ENCODE measurements at regions not wholly inside any gene's neighbourhood (a gene's known extent, or its start where the extent isn't known, plus 50 kb on each side); places are given as distances from the start of the nearest gene placed in this dataset.
"Not testable (repeated sequence)": the region's sequence is repeated elsewhere in the genome, so short reads cannot be mapped to it uniquely, and the experiment has no call there.

DNA sequence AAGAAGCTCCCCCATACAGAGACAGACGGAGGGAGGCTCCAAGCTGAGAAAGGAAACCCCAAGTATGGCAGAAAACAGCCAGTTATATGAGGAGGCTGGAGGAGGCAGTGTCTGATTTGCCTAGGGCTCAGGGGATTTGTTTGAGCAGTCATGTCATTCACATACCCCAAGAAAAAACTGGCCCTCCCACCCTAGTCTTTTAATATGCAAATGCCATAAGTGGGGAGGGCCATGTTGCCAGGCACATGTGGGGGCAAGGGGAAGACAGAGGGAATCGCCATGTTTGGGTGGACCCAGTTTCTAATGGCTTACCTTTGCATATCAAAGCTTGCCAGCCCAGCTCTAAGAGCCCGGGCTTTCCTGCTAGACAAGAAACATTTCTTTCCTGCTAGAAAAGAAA is 1163.8 kb downstream of the TAF11L14 start:
- ChIA-PET POLR2A (no interaction called here), CTCF (no interaction called here)
- 100% methylated on average over 2 of the region's 3 CpGs for WGBS (ENCODE audit: insufficient coverage)
- no peaks in the 10 kb centered on the region for H3K36me3 ChIP-seq (ENCODE audit: control insufficient read depth in 4 of 4, insufficient read depth in 4 of 4, low read length in 3 of 4)
- DNase-seq, result no peak
- H3K27me3 ChIP-seq (replicated peaks in 2 of 5; ENCODE audit: control insufficient read depth in 4 of 5, insufficient read depth in 5 of 5, low read length in 4 of 5), result no peaks in the 10 kb centered on the region
- no peak overlapping the region for H3K4me3 ChIP-seq (ENCODE audit: control insufficient read depth in 1 of 7, extremely low read depth in 1 of 7, insufficient read depth in 4 of 7, low read depth in 2 of 7, low read length in 6 of 7)
- H3K4me1 ChIP-seq (ENCODE audit: control extremely low read depth in 1 of 4, control insufficient read depth in 4 of 4, insufficient read depth in 4 of 4, low read length in 3 of 4), result no peaks in the 10 kb centered on the region
- H3K9me3 ChIP-seq (ENCODE audit: control extremely low read depth in 1 of 5, control insufficient read depth in 4 of 5, insufficient read depth in 2 of 5, low read depth in 1 of 5, low read length in 4 of 5), result no peaks in the 10 kb centered on the region
- H3K27ac ChIP-seq (ENCODE audit: insufficient read depth in 1 of 2, low read depth in 1 of 2, low read length in 2 of 2, poor library complexity in 1 of 2, severe bottlenecking in 2 of 2), result no peak overlapping the region

DNA sequence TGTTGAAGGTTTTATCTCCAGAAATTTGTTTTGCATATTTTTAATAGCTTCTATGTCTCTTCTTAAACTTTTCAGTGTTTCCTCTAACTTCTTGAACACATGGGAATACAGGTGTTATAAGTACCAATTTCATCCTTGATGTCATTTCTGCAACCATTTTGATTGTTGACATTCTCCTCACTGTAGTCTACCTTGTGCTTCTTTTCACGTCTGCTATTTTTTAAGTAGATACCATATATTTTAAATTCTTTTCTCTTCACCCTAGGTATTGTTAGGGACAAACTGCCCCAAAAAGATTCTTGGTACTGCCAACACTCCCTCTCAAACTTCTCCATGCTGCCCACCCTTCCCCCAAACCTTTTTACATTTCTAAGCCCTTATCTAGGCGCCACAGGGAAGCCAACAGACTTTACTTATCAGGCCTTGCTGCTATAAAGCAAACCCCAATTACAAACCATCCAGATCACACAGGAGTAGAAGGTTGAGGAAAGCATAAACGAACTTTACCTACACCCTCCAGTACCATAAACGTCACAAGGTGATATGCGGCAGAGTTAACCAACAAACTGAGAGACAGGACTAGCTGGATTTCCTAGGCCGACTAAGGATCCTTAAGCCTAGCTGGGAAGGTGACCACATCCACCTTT is 1165.3 kb downstream of the TAF11L14 start:
- no peaks in the 10 kb centered on the region for H3K27me3 ChIP-seq (replicated peaks in 2 of 5; ENCODE audit: control insufficient read depth in 4 of 5, insufficient read depth in 5 of 5, low read length in 4 of 5)
- 100% methylated on average over 2 of the region's 6 CpGs for WGBS (ENCODE audit: insufficient coverage)
- H3K27ac ChIP-seq (ENCODE audit: insufficient read depth in 1 of 2, low read depth in 1 of 2, low read length in 2 of 2, poor library complexity in 1 of 2, severe bottlenecking in 2 of 2), result no peak overlapping the region
- no peaks in the 10 kb centered on the region for H3K4me1 ChIP-seq (ENCODE audit: control extremely low read depth in 1 of 4, control insufficient read depth in 4 of 4, insufficient read depth in 4 of 4, low read length in 3 of 4)
- DNase-seq, result peak in 1 of 3 donors; percentile 10
- POLR2A ChIA-PET, result no interaction called here
- no peak overlapping the region for H3K4me3 ChIP-seq (ENCODE audit: control insufficient read depth in 1 of 7, extremely low read depth in 1 of 7, insufficient read depth in 4 of 7, low read depth in 2 of 7, low read length in 6 of 7)
- CTCF ChIA-PET, result no interaction called here
- H3K9me3 ChIP-seq (ENCODE audit: control extremely low read depth in 1 of 5, control insufficient read depth in 4 of 5, insufficient read depth in 2 of 5, low read depth in 1 of 5, low read length in 4 of 5), result no peaks in the 10 kb centered on the region
- H3K36me3 ChIP-seq (ENCODE audit: control insufficient read depth in 4 of 4, insufficient read depth in 4 of 4, low read length in 3 of 4), result no peaks in the 10 kb centered on the region

GRCh38 chr5:18800293-18801025 is 1166.2 kb downstream of the TAF11L14 start:
- CTCF ChIA-PET, result no interaction called here
- no peaks in the 10 kb centered on the region for H3K27me3 ChIP-seq (replicated peaks in 2 of 5; ENCODE audit: control insufficient read depth in 4 of 5, insufficient read depth in 5 of 5, low read length in 4 of 5)
- peak in 1 of 3 donors; percentile 6 for DNase-seq
- H3K4me3 ChIP-seq (ENCODE audit: control insufficient read depth in 1 of 7, extremely low read depth in 1 of 7, insufficient read depth in 4 of 7, low read depth in 2 of 7, low read length in 6 of 7), result no peak overlapping the region
- H3K9me3 ChIP-seq (ENCODE audit: control extremely low read depth in 1 of 5, control insufficient read depth in 4 of 5, insufficient read depth in 2 of 5, low read depth in 1 of 5, low read length in 4 of 5), result no peaks in the 10 kb centered on the region
- H3K4me1 ChIP-seq (ENCODE audit: control extremely low read depth in 1 of 4, control insufficient read depth in 4 of 4, insufficient read depth in 4 of 4, low read length in 3 of 4), result no peaks in the 10 kb centered on the region
- H3K27ac ChIP-seq (ENCODE audit: insufficient read depth in 1 of 2, low read depth in 1 of 2, low read length in 2 of 2, poor library complexity in 1 of 2, severe bottlenecking in 2 of 2), result no peak overlapping the region
- WGBS (ENCODE audit: insufficient coverage), result 96% methylated on average over 16 of the region's 19 CpGs
- POLR2A ChIA-PET, result no interaction called here
- H3K36me3 ChIP-seq (ENCODE audit: control insufficient read depth in 4 of 4, insufficient read depth in 4 of 4, low read length in 3 of 4), result no peaks in the 10 kb centered on the region

DNA sequence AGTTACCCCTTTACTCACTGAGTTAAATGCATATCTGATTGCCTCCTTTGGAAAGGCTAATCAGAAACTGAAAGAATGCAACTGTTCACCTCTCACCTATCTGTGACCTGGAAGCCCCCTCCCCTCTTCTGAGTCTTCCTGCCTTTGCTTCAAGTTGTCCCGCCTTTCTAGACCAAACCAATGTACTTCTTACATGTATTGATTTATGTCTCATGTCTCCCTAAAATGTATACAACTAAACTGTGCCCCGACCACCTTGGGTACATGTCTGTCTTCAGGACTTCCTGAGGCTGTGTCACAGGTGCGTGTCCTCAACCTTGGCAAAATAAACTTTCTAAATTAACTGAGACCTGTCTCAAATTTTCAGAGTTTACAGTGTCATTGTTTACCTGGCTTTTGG is 1167.2 kb downstream of the TAF11L14 start:
- H3K27me3 ChIP-seq (replicated peaks in 2 of 5; ENCODE audit: control insufficient read depth in 4 of 5, insufficient read depth in 5 of 5, low read length in 4 of 5); H3K36me3 ChIP-seq (ENCODE audit: control insufficient read depth in 4 of 4, insufficient read depth in 4 of 4, low read length in 3 of 4); H3K27ac ChIP-seq (ENCODE audit: insufficient read depth in 1 of 2, low read depth in 1 of 2, low read length in 2 of 2, poor library complexity in 1 of 2, severe bottlenecking in 2 of 2); DNase-seq; CTCF ChIA-PET; H3K4me3 ChIP-seq (ENCODE audit: control insufficient read depth in 1 of 7, extremely low read depth in 1 of 7, insufficient read depth in 4 of 7, low read depth in 2 of 7, low read length in 6 of 7); POLR2A ChIA-PET; H3K9me3 ChIP-seq (ENCODE audit: control extremely low read depth in 1 of 5, control insufficient read depth in 4 of 5, insufficient read depth in 2 of 5, low read depth in 1 of 5, low read length in 4 of 5); H3K4me1 ChIP-seq (ENCODE audit: control extremely low read depth in 1 of 4, control insufficient read depth in 4 of 4, insufficient read depth in 4 of 4, low read length in 3 of 4): not testable (repeated sequence)
- 97% methylated on average over 3 of the region's 3 CpGs for WGBS (ENCODE audit: insufficient coverage)

GRCh38 chr5:18802336-18802735 is 1168.1 kb downstream of the TAF11L14 start:
- WGBS (ENCODE audit: insufficient coverage), result no CpG with 5 or more reads among the region's 2 CpGs

GRCh38 chr5:18805376-18805775 is 1171.1 kb downstream of the TAF11L14 start:
- Histone ChIP-seq H3K36me3 (ENCODE audit: control insufficient read depth in 4 of 4, insufficient read depth in 4 of 4, low read length in 3 of 4) (no peaks in the 10 kb centered on the region), H3K4me1 (ENCODE audit: control extremely low read depth in 1 of 4, control insufficient read depth in 4 of 4, insufficient read depth in 4 of 4, low read length in 3 of 4) (no peaks in the 10 kb centered on the region), H3K4me3 (ENCODE audit: control insufficient read depth in 1 of 7, extremely low read depth in 1 of 7, insufficient read depth in 4 of 7, low read depth in 2 of 7, low read length in 6 of 7) (no peak overlapping the region), H3K9me3 (ENCODE audit: control extremely low read depth in 1 of 5, control insufficient read depth in 4 of 5, insufficient read depth in 2 of 5, low read depth in 1 of 5, low read length in 4 of 5) (no peaks in the 10 kb centered on the region), H3K27me3 (replicated peaks in 2 of 5; ENCODE audit: control insufficient read depth in 4 of 5, insufficient read depth in 5 of 5, low read length in 4 of 5) (no peaks in the 10 kb centered on the region), H3K27ac (ENCODE audit: insufficient read depth in 1 of 2, low read depth in 1 of 2, low read length in 2 of 2, poor library complexity in 1 of 2, severe bottlenecking in 2 of 2) (no peak overlapping the region)
- POLR2A ChIA-PET, result interaction anchor here (0.7 kb wide), 1 partner anchor 146 kb away, joined by 3 read pairs; no protein-coding TSS in a partner anchor
- 100% methylated on average over 1 of the region's 2 CpGs for WGBS (ENCODE audit: insufficient coverage)
- CTCF ChIA-PET, result no interaction called here
- no peak for DNase-seq

More at GRCh38 chr5:18802336-18802735, 1168.1 kb downstream of the TAF11L14 start:
- ChIA-PET CTCF (no interaction called here), POLR2A (no interaction called here)
- H3K27me3 ChIP-seq (replicated peaks in 2 of 5; ENCODE audit: control insufficient read depth in 4 of 5, insufficient read depth in 5 of 5, low read length in 4 of 5), result no peaks in the 10 kb centered on the region
- H3K36me3 ChIP-seq (ENCODE audit: control insufficient read depth in 4 of 4, insufficient read depth in 4 of 4, low read length in 3 of 4), result no peaks in the 10 kb centered on the region
- H3K27ac ChIP-seq (ENCODE audit: insufficient read depth in 1 of 2, low read depth in 1 of 2, low read length in 2 of 2, poor library complexity in 1 of 2, severe bottlenecking in 2 of 2), result no peak overlapping the region
- no peaks in the 10 kb centered on the region for H3K4me1 ChIP-seq (ENCODE audit: control extremely low read depth in 1 of 4, control insufficient read depth in 4 of 4, insufficient read depth in 4 of 4, low read length in 3 of 4)
- H3K9me3 ChIP-seq (ENCODE audit: control extremely low read depth in 1 of 5, control insufficient read depth in 4 of 5, insufficient read depth in 2 of 5, low read depth in 1 of 5, low read length in 4 of 5), result no peaks in the 10 kb centered on the region
- no peak overlapping the region for H3K4me3 ChIP-seq (ENCODE audit: control insufficient read depth in 1 of 7, extremely low read depth in 1 of 7, insufficient read depth in 4 of 7, low read depth in 2 of 7, low read length in 6 of 7)
- DNase-seq, result no peak

GRCh38 chr5:18807256-18808149 is 1173.2 kb downstream of the TAF11L14 start:
- WGBS (ENCODE audit: insufficient coverage), result 96% methylated on average over 4 of the region's 10 CpGs
- H3K27ac ChIP-seq (ENCODE audit: insufficient read depth in 1 of 2, low read depth in 1 of 2, low read length in 2 of 2, poor library complexity in 1 of 2, severe bottlenecking in 2 of 2), result no peak overlapping the region
- no peaks in the 10 kb centered on the region for H3K36me3 ChIP-seq (ENCODE audit: control insufficient read depth in 4 of 4, insufficient read depth in 4 of 4, low read length in 3 of 4)
- H3K4me1 ChIP-seq (ENCODE audit: control extremely low read depth in 1 of 4, control insufficient read depth in 4 of 4, insufficient read depth in 4 of 4, low read length in 3 of 4), result no peaks in the 10 kb centered on the region
- no peak overlapping the region for H3K4me3 ChIP-seq (ENCODE audit: control insufficient read depth in 1 of 7, extremely low read depth in 1 of 7, insufficient read depth in 4 of 7, low read depth in 2 of 7, low read length in 6 of 7)
- H3K27me3 ChIP-seq (replicated peaks in 2 of 5; ENCODE audit: control insufficient read depth in 4 of 5, insufficient read depth in 5 of 5, low read length in 4 of 5), result no peaks in the 10 kb centered on the region
- DNase-seq, result no peak
- POLR2A ChIA-PET, result no interaction called here
- CTCF ChIA-PET, result no interaction called here
- no peaks in the 10 kb centered on the region for H3K9me3 ChIP-seq (ENCODE audit: control extremely low read depth in 1 of 5, control insufficient read depth in 4 of 5, insufficient read depth in 2 of 5, low read depth in 1 of 5, low read length in 4 of 5)
